HUES64 (cell line): ENCODE measurements at regions not wholly inside any gene's neighbourhood (a gene's known extent, or its start where the extent isn't known, plus 50 kb on each side); places are given as distances from the start of the nearest gene placed in this dataset.

Experiments used
- H3K27ac ChIP-seq: 2 replicates; pipeline ENCODE4 v1.7.0; 2013; ENCODE audit warnings: low read depth, low read length, inconsistent platforms
- H3K27me3 ChIP-seq: 2 replicates; pipeline ENCODE4 v1.6.1; 2013; ENCODE audit warnings: mild to moderate bottlenecking, low read length; ENCODE audit not compliant: insufficient read depth
- H3K36me3 ChIP-seq: 2 replicates; pipeline ENCODE4 v1.6.1; 2013; ENCODE audit warnings: mild to moderate bottlenecking, low read length; ENCODE audit not compliant: insufficient read depth
- H3K4me1 ChIP-seq: 2 replicates; pipeline ENCODE4 v1.6.1; 2013; ENCODE audit warnings: mild to moderate bottlenecking, low read length, moderate library complexity; ENCODE audit not compliant: insufficient read depth
- H3K4me3 ChIP-seq: 2 replicates; pipeline ENCODE4 v1.5.1; 2013; ENCODE audit warnings: mild to moderate bottlenecking, low read length, moderate library complexity
- H3K9ac ChIP-seq: 2 replicates; pipeline ENCODE4 v1.6.1; 2013; ENCODE audit warnings: mild to moderate bottlenecking, low read depth, low read length
- H3K9me3 ChIP-seq: 2 replicates; pipeline ENCODE4 v1.6.1; 2013; ENCODE audit warnings: low read depth, low read length; ENCODE audit not compliant: insufficient read depth
- WGBS: fragments of 150-250, 120-280 bp; methylation state at CpG from one replicate; pipeline ENCODE4 v1.1.7; 2013; ENCODE audit warnings: missing lambda C conversion rate; 5-methylcytosine and 5-hydroxymethylcytosine counted together

- H3K9me3 ChIP-seq: no peaks in the 10 kb centered on the region
- no peak overlapping the region for H3K27ac ChIP-seq
- 59% methylated on average over 25 of the region's 25 CpGs for WGBS
- H3K9ac ChIP-seq: 0 out of 2 replicates have a peak overlapping the region, but pooled peaks have one; percentile 10
- no peaks in the 10 kb centered on the region for H3K27me3 ChIP-seq
- no peak overlapping the region for H3K4me3 ChIP-seq
- H3K4me1 ChIP-seq: peaks cover 20% of the 10 kb centered on the region; the same call in 1 of the 2 replicates
- no peaks in the 10 kb centered on the region for H3K36me3 ChIP-seq
Observed at GRCh38 chr6:44561060-44561623, 173.6 kb downstream of the CDC5L start.

- no peaks in the 10 kb centered on the region for H3K27me3 ChIP-seq
- no peak overlapping the region for H3K9ac ChIP-seq
- H3K36me3 ChIP-seq: no peaks in the 10 kb centered on the region
- H3K27ac ChIP-seq: no peak overlapping the region
- H3K9me3 ChIP-seq: no peaks in the 10 kb centered on the region
- peaks cover 20% of the 10 kb centered on the region; the same call in 1 of the 2 replicates for H3K4me1 ChIP-seq
- 69% methylated on average over 8 of the region's 8 CpGs for WGBS
- no peak overlapping the region for H3K4me3 ChIP-seq
Observed at GRCh38 chr6:44561832-44562665, 174.5 kb downstream of the CDC5L start.

- no peaks in the 10 kb centered on the region for H3K9me3 ChIP-seq
- H3K27me3 ChIP-seq: no peaks in the 10 kb centered on the region
- no peaks in the 10 kb centered on the region for H3K36me3 ChIP-seq
- no peak overlapping the region for H3K9ac ChIP-seq
- no peak overlapping the region for H3K4me3 ChIP-seq
- H3K27ac ChIP-seq: no peak overlapping the region
- H3K4me1 ChIP-seq: peaks cover 20% of the 10 kb centered on the region; the same call in 1 of the 2 replicates
- WGBS: 80% methylated on average over 11 of the region's 11 CpGs
Observed at GRCh38 chr6:44563397-44563796, 175.9 kb downstream of the CDC5L start.

- Histone ChIP-seq H3K36me3 (no peaks in the 10 kb centered on the region), H3K4me1 (peaks cover 9% of the 10 kb centered on the region; the same call in 1 of the 2 replicates), H3K4me3 (no peak overlapping the region), H3K27ac (no peak overlapping the region), H3K9me3 (no peaks in the 10 kb centered on the region), H3K27me3 (no peaks in the 10 kb centered on the region), H3K9ac (no peak overlapping the region)
- 63% methylated on average over 6 of the region's 6 CpGs for WGBS
Observed at GRCh38 chr6:44564906-44565524, 177.5 kb downstream of the CDC5L start.

GRCh38 chr6:44567406-44567805, 179.9 kb downstream of the CDC5L start:
- Histone ChIP-seq H3K27ac (no peak overlapping the region), H3K4me3 (no peak overlapping the region), H3K4me1 (no peaks in the 10 kb centered on the region), H3K9ac (no peak overlapping the region), H3K36me3 (no peaks in the 10 kb centered on the region), H3K27me3 (no peaks in the 10 kb centered on the region), H3K9me3 (no peaks in the 10 kb centered on the region)
- WGBS: 93% methylated on average over 4 of the region's 4 CpGs

- Histone ChIP-seq H3K9me3 (no peaks in the 10 kb centered on the region), H3K9ac (no peak overlapping the region), H3K36me3 (no peaks in the 10 kb centered on the region), H3K27me3 (no peaks in the 10 kb centered on the region), H3K4me3 (no peak overlapping the region), H3K4me1 (no peaks in the 10 kb centered on the region), H3K27ac (no peak overlapping the region)
- 98% methylated on average over 3 of the region's 3 CpGs for WGBS
Observed at GRCh38 chr6:44569131-44569530, 181.6 kb downstream of the CDC5L start.

GRCh38 chr6:44569931-44570385, 182.5 kb downstream of the CDC5L start:
- WGBS: 60% methylated on average over 5 of the region's 7 CpGs

GRCh38 chr6:44571510-44571909, 184.0 kb downstream of the CDC5L start:
- H3K4me3 ChIP-seq: no peak overlapping the region
- H3K27me3 ChIP-seq: no peaks in the 10 kb centered on the region
- H3K27ac ChIP-seq: no peak overlapping the region
- no peaks in the 10 kb centered on the region for H3K4me1 ChIP-seq
- no peaks in the 10 kb centered on the region for H3K36me3 ChIP-seq
- 60% methylated on average over 1 of the region's 1 CpG for WGBS
- no peaks in the 10 kb centered on the region for H3K9me3 ChIP-seq
- H3K9ac ChIP-seq: no peak overlapping the region

More at GRCh38 chr6:44569931-44570385, 182.5 kb downstream of the CDC5L start:
- Histone ChIP-seq H3K36me3 (no peaks in the 10 kb centered on the region), H3K27me3 (no peaks in the 10 kb centered on the region), H3K9me3 (no peaks in the 10 kb centered on the region), H3K9ac (no peak overlapping the region), H3K4me3 (no peak overlapping the region), H3K27ac (no peak overlapping the region), H3K4me1 (no peaks in the 10 kb centered on the region)

GRCh38 chr6:44572346-44572745, 184.8 kb downstream of the CDC5L start:
- Histone ChIP-seq H3K9me3 (no peaks in the 10 kb centered on the region), H3K27ac (no peak overlapping the region), H3K4me1 (no peaks in the 10 kb centered on the region), H3K4me3 (no peak overlapping the region), H3K9ac (no peak overlapping the region), H3K27me3 (no peaks in the 10 kb centered on the region), H3K36me3 (no peaks in the 10 kb centered on the region)

GRCh38 chr6:44575644-44576043, 188.1 kb downstream of the CDC5L start:
- Histone ChIP-seq H3K9ac (no peak overlapping the region), H3K27ac (no peak overlapping the region)

GRCh38 chr6:44576132-44576631, 188.7 kb downstream of the CDC5L start:
- H3K9me3 ChIP-seq: no peaks in the 10 kb centered on the region
- H3K36me3 ChIP-seq: no peaks in the 10 kb centered on the region
- H3K4me3 ChIP-seq: no peak overlapping the region
- 100% methylated on average over 1 of the region's 1 CpG for WGBS
- H3K27ac ChIP-seq: no peak overlapping the region
- no peaks in the 10 kb centered on the region for H3K27me3 ChIP-seq
- H3K4me1 ChIP-seq: no peaks in the 10 kb centered on the region
- no peak overlapping the region for H3K9ac ChIP-seq

More at GRCh38 chr6:44575644-44576043, 188.1 kb downstream of the CDC5L start:
- no peaks in the 10 kb centered on the region for H3K4me1 ChIP-seq
- H3K9me3 ChIP-seq: no peaks in the 10 kb centered on the region
- H3K4me3 ChIP-seq: no peak overlapping the region
- H3K36me3 ChIP-seq: no peaks in the 10 kb centered on the region
- no peaks in the 10 kb centered on the region for H3K27me3 ChIP-seq
